ENCODE measurements at regions not wholly inside any gene's neighbourhood (a gene's known extent, or its start where the extent isn't known, plus 50 kb on each side); places are given as distances from the start of the nearest gene placed in this dataset.

GRCh38 chr7:94223375-94224084 is 171.2 kb upstream of the COL1A2 start:
- Histone ChIP-seq H3K4me3 (ENCODE audit: low read depth, low read length) (no peak overlapping the region), H3K27me3 (ENCODE audit: control insufficient read depth, insufficient read depth, low read length) (no peaks in the 10 kb centered on the region), H3K36me3 (ENCODE audit: control insufficient read depth, insufficient read depth, low read length) (no peaks in the 10 kb centered on the region)
- peak; percentile 12 for DNase-seq (ENCODE audit: low read depth)
- peak; percentile 64 for TF ChIP-seq CTCF (IDR thresholded peaks at IDR 0.05; ENCODE audit: insufficient read depth, low read length, poor library complexity, severe bottlenecking)

- Histone ChIP-seq H3K36me3 (ENCODE audit: control insufficient read depth, insufficient read depth, low read length) (no peaks in the 10 kb centered on the region), H3K4me3 (ENCODE audit: low read depth, low read length) (no peak overlapping the region), H3K27me3 (ENCODE audit: control insufficient read depth, insufficient read depth, low read length) (no peaks in the 10 kb centered on the region)
- no peak for DNase-seq (ENCODE audit: low read depth)
- no peak for TF ChIP-seq CTCF (IDR thresholded peaks at IDR 0.05; ENCODE audit: insufficient read depth, low read length, poor library complexity, severe bottlenecking)
Observed at GRCh38 chr7:94228223-94228622, 166.5 kb upstream of the COL1A2 start.

DNA sequence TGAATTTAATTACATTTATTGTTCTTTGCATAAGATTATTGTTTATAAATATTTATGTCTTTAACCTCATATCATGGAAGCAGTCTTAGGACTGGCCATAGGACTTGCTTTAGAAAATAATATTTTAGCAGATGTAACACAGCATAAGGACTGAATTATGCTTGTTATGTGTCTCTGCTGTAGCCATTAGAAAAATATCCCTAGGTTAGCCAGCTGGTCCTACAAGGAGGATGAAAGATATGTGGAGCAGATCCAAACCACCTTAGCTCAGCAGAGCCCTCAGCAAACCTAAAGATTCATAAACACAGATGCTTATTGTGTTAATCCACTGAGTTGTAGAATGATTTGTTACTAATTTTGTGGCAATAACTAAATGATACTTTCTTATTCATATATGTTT is 166.0 kb upstream of the COL1A2 start:
- DNase-seq (ENCODE audit: low read depth), result no peak
- TF ChIP-seq CTCF (IDR thresholded peaks at IDR 0.05; ENCODE audit: insufficient read depth, low read length, poor library complexity, severe bottlenecking), result no peak
- no peaks in the 10 kb centered on the region for H3K36me3 ChIP-seq (ENCODE audit: control insufficient read depth, insufficient read depth, low read length)

GRCh38 chr7:94231305-94231704 is 163.4 kb upstream of the COL1A2 start:
- H3K4me3 ChIP-seq (ENCODE audit: low read depth, low read length), result no peak overlapping the region
- DNase-seq (ENCODE audit: low read depth), result no peak
- no peaks in the 10 kb centered on the region for H3K36me3 ChIP-seq (ENCODE audit: control insufficient read depth, insufficient read depth, low read length)
- no peaks in the 10 kb centered on the region for H3K27me3 ChIP-seq (ENCODE audit: control insufficient read depth, insufficient read depth, low read length)
- no peak for TF ChIP-seq CTCF (IDR thresholded peaks at IDR 0.05; ENCODE audit: insufficient read depth, low read length, poor library complexity, severe bottlenecking)

More for the DNA sequence above, 166.0 kb upstream of the COL1A2 start:
- no peak overlapping the region for H3K4me3 ChIP-seq (ENCODE audit: low read depth, low read length)
- H3K27me3 ChIP-seq (ENCODE audit: control insufficient read depth, insufficient read depth, low read length), result no peaks in the 10 kb centered on the region

GRCh38 chr7:94236960-94237359 is 157.7 kb upstream of the COL1A2 start:
- H3K27me3 ChIP-seq (ENCODE audit: control insufficient read depth, insufficient read depth, low read length), result no peaks in the 10 kb centered on the region
- no peak overlapping the region for H3K4me3 ChIP-seq (ENCODE audit: low read depth, low read length)
- no peaks in the 10 kb centered on the region for H3K36me3 ChIP-seq (ENCODE audit: control insufficient read depth, insufficient read depth, low read length)
- TF ChIP-seq CTCF (IDR thresholded peaks at IDR 0.05; ENCODE audit: insufficient read depth, low read length, poor library complexity, severe bottlenecking), result no peak
- no peak for DNase-seq (ENCODE audit: low read depth)

- DNase-seq (ENCODE audit: low read depth), result no peak
- H3K36me3 ChIP-seq (ENCODE audit: control insufficient read depth, insufficient read depth, low read length), result no peaks in the 10 kb centered on the region
- no peak for TF ChIP-seq CTCF (IDR thresholded peaks at IDR 0.05; ENCODE audit: insufficient read depth, low read length, poor library complexity, severe bottlenecking)
Observed at GRCh38 chr7:94237417-94237816, 157.3 kb upstream of the COL1A2 start.

More at GRCh38 chr7:94237417-94237816, 157.3 kb upstream of the COL1A2 start:
- Histone ChIP-seq H3K27me3 (ENCODE audit: control insufficient read depth, insufficient read depth, low read length) (no peaks in the 10 kb centered on the region), H3K4me3 (ENCODE audit: low read depth, low read length) (no peak overlapping the region)
